HEK293 (cell line): ENCODE measurements at regions not wholly inside any gene's neighbourhood (a gene's known extent, or its start where the extent isn't known, plus 50 kb on each side); places are given as distances from the start of the nearest gene placed in this dataset.

Source experiments
- BCL11A ChIP-seq: fragments of 450-650 bp; formaldehyde crosslinking; IDR thresholded peaks from 2 replicates; pipeline ENCODE4 v1.5.1; 2016; ENCODE audit warnings: low read depth, missing biosample characterization, missing genetic modification characterization
- EGR2 ChIP-seq: fragments of 450-650 bp; formaldehyde crosslinking; IDR thresholded peaks from 2 replicates; pipeline ENCODE4 v1.5.1; 2016; ENCODE audit warnings: low read depth, missing biosample characterization, missing genetic modification characterization
- IKZF3 ChIP-seq: fragments of 450-650 bp; IDR thresholded peaks from 2 replicates; pipeline ENCODE4 v1.5.0; 2018; ENCODE audit warnings: missing biosample characterization, mild to moderate bottlenecking, missing genetic modification characterization, moderate library complexity
- KLF1 ChIP-seq: fragments of 450-650 bp; formaldehyde crosslinking; IDR thresholded peaks from 2 replicates; pipeline ENCODE4 v1.5.1; 2016; ENCODE audit warnings: missing biosample characterization, missing genetic modification characterization
- PRDM1 ChIP-seq: fragments of 450-650 bp; formaldehyde crosslinking; IDR thresholded peaks from 2 replicates; pipeline ENCODE4; 2016; ENCODE audit warnings: missing biosample characterization, missing genetic modification characterization
- SP2 ChIP-seq: fragments of 450-650 bp; formaldehyde crosslinking; IDR thresholded peaks from 2 replicates; pipeline ENCODE4 v1.5.1; 2016; ENCODE audit warnings: missing biosample characterization, missing genetic modification characterization
- TRIM28 ChIP-seq: IDR thresholded peaks from 2 replicates; pipeline ENCODE4 v1.6.1; 2011; ENCODE audit warnings: low read length, control low read depth, borderline replicate concordance
- YY1 ChIP-seq: fragments of 450-650 bp; formaldehyde crosslinking; IDR thresholded peaks from 2 replicates; pipeline ENCODE4 v1.5.1; 2018; ENCODE audit warnings: missing biosample characterization, missing genetic modification characterization
- ZBTB1 ChIP-seq: fragments of 450-650 bp; formaldehyde crosslinking; IDR thresholded peaks from 2 replicates; pipeline ENCODE4 v1.5.1; 2016; ENCODE audit warnings: missing biosample characterization, missing genetic modification characterization
- ZBTB7A ChIP-seq: fragments of 450-650 bp; formaldehyde crosslinking; IDR thresholded peaks from 2 replicates; pipeline ENCODE4 v1.5.1; 2016; ENCODE audit warnings: low read depth, missing biosample characterization, missing genetic modification characterization
- ZNF114 ChIP-seq: fragments of 450-650 bp; formaldehyde crosslinking; IDR thresholded peaks from 2 replicates; pipeline ENCODE4 v1.5.0; 2017; ENCODE audit warnings: missing biosample characterization, missing genetic modification characterization
- ZNF19 ChIP-seq: fragments of 450-650 bp; formaldehyde crosslinking; IDR thresholded peaks from 2 replicates; pipeline ENCODE4; 2016; ENCODE audit warnings: missing biosample characterization, missing genetic modification characterization, low read depth
- ZNF211 ChIP-seq: fragments of 450-650 bp; formaldehyde crosslinking; IDR thresholded peaks from 2 replicates; pipeline ENCODE4 v1.5.1; 2016; ENCODE audit warnings: low read depth, missing biosample characterization, missing genetic modification characterization
- ZNF214 ChIP-seq: fragments of 450-650 bp; formaldehyde crosslinking; IDR thresholded peaks from 2 replicates; pipeline ENCODE4 v1.5.1; 2017; ENCODE audit warnings: missing biosample characterization, mild to moderate bottlenecking, missing genetic modification characterization, borderline replicate concordance
- ZNF302 ChIP-seq: fragments of 450-650 bp; formaldehyde crosslinking; IDR thresholded peaks from 2 replicates; pipeline ENCODE4 v1.5.1; 2016; ENCODE audit warnings: missing biosample characterization, missing genetic modification characterization, low read depth
- ZNF37A ChIP-seq: fragments of 450-650 bp; IDR thresholded peaks from 2 replicates; pipeline ENCODE4 v1.5.1; 2018; ENCODE audit warnings: missing biosample characterization, missing genetic modification characterization
- ZNF555 ChIP-seq: fragments of 450-650 bp; formaldehyde crosslinking; conservative IDR thresholded peaks from 2 replicates; pipeline ENCODE4 v1.5.1; 2017; ENCODE audit warnings: missing biosample characterization, mild to moderate bottlenecking, missing genetic modification characterization, inconsistent platforms
- ZNF624 ChIP-seq: fragments of 450-650 bp; formaldehyde crosslinking; IDR thresholded peaks from 2 replicates; pipeline ENCODE4 v1.5.1; 2017; ENCODE audit warnings: missing biosample characterization, missing genetic modification characterization
- ZNF654 ChIP-seq: fragments of 450-650 bp; formaldehyde crosslinking; IDR thresholded peaks from 2 replicates; pipeline ENCODE4 v1.5.1; 2016; ENCODE audit warnings: low read depth, missing biosample characterization, missing genetic modification characterization
- ZNF701 ChIP-seq: fragments of 450-650 bp; formaldehyde crosslinking; IDR thresholded peaks from 2 replicates; pipeline ENCODE4 v1.5.1; 2016; ENCODE audit warnings: missing biosample characterization, missing genetic modification characterization
- ZNF76 ChIP-seq: fragments of 450-650 bp; formaldehyde crosslinking; IDR thresholded peaks from 2 replicates; pipeline ENCODE4; 2016; ENCODE audit warnings: low read depth, missing biosample characterization, missing genetic modification characterization, borderline replicate concordance
- TF ChIP-seq, protein P1 (sequence below): fragments of 450-650 bp; formaldehyde crosslinking; IDR thresholded peaks from 2 replicates; pipeline ENCODE4 v1.5.1; 2017; ENCODE audit warnings: missing biosample characterization, missing genetic modification characterization
- TF ChIP-seq, protein P2 (sequence below): fragments of 450-650 bp; formaldehyde crosslinking; IDR thresholded peaks from 2 replicates; pipeline ENCODE4 v1.5.1; 2016; ENCODE audit warnings: missing biosample characterization, missing genetic modification characterization
- TF ChIP-seq, protein P3 (sequence below): fragments of 450-650 bp; IDR thresholded peaks from 2 replicates; pipeline ENCODE4 v1.5.1; 2018; ENCODE audit warnings: missing biosample characterization, mild to moderate bottlenecking, missing genetic modification characterization
- TF ChIP-seq, protein P4 (sequence below): fragments of 450-650 bp; formaldehyde crosslinking; IDR thresholded peaks from 2 replicates; pipeline ENCODE4 v1.5.1; 2016; ENCODE audit warnings: missing biosample characterization, missing genetic modification characterization
- TF ChIP-seq, protein P5 (sequence below): fragments of 450-650 bp; formaldehyde crosslinking; IDR thresholded peaks from 2 replicates; pipeline ENCODE4 v1.5.1; 2016; ENCODE audit warnings: missing biosample characterization, missing genetic modification characterization
- TF ChIP-seq, protein P6 (sequence below): fragments of 450-650 bp; formaldehyde crosslinking; IDR thresholded peaks from 2 replicates; pipeline ENCODE4 v1.5.1; 2016; ENCODE audit warnings: missing biosample characterization, missing genetic modification characterization
- TF ChIP-seq, protein P7 (sequence below): fragments of 450-650 bp; formaldehyde crosslinking; IDR thresholded peaks from 2 replicates; pipeline ENCODE4 v1.5.1; 2017; ENCODE audit warnings: missing biosample characterization, missing genetic modification characterization

DNA sequence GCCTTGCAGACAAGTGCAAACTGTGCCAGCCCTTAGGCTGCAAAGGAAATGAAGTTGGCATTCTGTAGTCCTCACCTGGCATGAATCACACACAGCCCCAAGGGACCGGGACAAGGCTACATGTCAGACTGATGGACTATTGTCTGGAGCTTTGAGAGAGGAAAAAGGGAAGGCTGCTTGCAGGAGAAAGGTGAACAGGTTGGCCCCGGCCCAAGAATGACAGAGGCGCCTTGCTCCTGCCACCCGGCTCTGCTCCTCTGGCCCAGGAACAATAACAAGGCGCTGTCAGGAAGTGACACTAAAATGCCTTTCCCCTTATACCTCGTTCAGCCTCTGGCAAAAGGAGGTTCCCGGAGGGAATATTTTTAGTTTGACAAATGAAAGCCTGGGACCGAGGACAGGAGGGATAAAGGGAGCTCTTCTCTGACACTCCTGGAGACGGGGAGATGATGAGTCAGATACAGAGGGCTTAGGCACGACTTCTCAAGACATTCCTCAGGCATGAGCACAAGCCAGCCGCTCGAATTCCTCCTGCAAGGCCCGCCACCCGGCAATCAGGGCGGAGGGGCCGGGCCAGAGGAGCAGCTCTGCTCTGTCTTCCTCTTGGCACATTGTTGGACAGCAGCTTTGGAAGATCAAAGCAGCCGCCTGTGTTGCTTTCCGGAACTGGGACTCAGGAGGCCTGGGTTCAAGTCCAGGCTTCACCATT is 105.8 kb downstream of the NOG start (continued):
- TF ChIP-seq ZBTB7A = no peak
- no peak; the same call in 1 of the 2 replicates for TF ChIP-seq SP2
- no peak for TF ChIP-seq ZNF624 (tag by site-specific recombination)
- TF ChIP-seq ZNF701 (tag by site-specific recombination) = no peak
- no peak for TF ChIP-seq ZNF19 (tag by site-specific recombination)
- TF ChIP-seq, protein P1, sequence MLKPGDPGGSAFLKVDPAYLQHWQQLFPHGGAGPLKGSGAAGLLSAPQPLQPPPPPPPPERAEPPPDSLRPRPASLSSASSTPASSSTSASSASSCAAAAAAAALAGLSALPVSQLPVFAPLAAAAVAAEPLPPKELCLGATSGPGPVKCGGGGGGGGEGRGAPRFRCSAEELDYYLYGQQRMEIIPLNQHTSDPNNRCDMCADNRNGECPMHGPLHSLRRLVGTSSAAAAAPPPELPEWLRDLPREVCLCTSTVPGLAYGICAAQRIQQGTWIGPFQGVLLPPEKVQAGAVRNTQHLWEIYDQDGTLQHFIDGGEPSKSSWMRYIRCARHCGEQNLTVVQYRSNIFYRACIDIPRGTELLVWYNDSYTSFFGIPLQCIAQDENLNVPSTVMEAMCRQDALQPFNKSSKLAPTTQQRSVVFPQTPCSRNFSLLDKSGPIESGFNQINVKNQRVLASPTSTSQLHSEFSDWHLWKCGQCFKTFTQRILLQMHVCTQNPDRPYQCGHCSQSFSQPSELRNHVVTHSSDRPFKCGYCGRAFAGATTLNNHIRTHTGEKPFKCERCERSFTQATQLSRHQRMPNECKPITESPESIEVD (tag by site-specific recombination) = no peak
- no peak for TF ChIP-seq EGR2 (tag by site-specific recombination)
- TF ChIP-seq, protein P2, sequence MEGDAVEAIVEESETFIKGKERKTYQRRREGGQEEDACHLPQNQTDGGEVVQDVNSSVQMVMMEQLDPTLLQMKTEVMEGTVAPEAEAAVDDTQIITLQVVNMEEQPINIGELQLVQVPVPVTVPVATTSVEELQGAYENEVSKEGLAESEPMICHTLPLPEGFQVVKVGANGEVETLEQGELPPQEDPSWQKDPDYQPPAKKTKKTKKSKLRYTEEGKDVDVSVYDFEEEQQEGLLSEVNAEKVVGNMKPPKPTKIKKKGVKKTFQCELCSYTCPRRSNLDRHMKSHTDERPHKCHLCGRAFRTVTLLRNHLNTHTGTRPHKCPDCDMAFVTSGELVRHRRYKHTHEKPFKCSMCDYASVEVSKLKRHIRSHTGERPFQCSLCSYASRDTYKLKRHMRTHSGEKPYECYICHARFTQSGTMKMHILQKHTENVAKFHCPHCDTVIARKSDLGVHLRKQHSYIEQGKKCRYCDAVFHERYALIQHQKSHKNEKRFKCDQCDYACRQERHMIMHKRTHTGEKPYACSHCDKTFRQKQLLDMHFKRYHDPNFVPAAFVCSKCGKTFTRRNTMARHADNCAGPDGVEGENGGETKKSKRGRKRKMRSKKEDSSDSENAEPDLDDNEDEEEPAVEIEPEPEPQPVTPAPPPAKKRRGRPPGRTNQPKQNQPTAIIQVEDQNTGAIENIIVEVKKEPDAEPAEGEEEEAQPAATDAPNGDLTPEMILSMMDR = no peak
- TF ChIP-seq, protein P3, sequence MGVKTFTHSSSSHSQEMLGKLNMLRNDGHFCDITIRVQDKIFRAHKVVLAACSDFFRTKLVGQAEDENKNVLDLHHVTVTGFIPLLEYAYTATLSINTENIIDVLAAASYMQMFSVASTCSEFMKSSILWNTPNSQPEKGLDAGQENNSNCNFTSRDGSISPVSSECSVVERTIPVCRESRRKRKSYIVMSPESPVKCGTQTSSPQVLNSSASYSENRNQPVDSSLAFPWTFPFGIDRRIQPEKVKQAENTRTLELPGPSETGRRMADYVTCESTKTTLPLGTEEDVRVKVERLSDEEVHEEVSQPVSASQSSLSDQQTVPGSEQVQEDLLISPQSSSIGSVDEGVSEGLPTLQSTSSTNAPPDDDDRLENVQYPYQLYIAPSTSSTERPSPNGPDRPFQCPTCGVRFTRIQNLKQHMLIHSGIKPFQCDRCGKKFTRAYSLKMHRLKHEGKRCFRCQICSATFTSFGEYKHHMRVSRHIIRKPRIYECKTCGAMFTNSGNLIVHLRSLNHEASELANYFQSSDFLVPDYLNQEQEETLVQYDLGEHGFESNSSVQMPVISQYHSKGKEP (tag by site-specific recombination) = no peak
- no peak for TF ChIP-seq ZNF37A
- no peak for TF ChIP-seq ZNF76
- no peak for TF ChIP-seq ZNF555 (tag by site-specific recombination)
- TF ChIP-seq, protein P4, sequence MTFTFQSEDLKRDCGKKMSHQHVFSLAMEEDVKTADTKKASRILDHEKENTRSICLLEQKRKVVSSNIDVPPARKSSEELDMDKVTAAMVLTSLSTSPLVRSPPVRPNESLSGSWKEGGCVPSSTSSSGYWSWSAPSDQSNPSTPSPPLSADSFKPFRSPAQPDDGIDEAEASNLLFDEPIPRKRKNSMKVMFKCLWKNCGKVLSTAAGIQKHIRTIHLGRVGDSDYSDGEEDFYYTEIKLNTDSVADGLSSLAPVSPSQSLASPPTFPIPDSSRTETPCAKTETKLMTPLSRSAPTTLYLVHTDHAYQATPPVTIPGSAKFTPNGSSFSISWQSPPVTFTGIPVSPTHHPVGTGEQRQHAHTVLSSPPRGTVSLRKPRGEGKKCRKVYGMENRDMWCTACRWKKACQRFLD (tag by site-specific recombination) = no peak
- no peak for TF ChIP-seq ZNF114 (tag by site-specific recombination)
- no peak for TF ChIP-seq KLF1
- peak; percentile 88 for TF ChIP-seq PRDM1 (tag by site-specific recombination)
- no peak for TF ChIP-seq ZNF654
- TF ChIP-seq YY1 (tag by site-specific recombination) = no peak
- TF ChIP-seq, protein P5, sequence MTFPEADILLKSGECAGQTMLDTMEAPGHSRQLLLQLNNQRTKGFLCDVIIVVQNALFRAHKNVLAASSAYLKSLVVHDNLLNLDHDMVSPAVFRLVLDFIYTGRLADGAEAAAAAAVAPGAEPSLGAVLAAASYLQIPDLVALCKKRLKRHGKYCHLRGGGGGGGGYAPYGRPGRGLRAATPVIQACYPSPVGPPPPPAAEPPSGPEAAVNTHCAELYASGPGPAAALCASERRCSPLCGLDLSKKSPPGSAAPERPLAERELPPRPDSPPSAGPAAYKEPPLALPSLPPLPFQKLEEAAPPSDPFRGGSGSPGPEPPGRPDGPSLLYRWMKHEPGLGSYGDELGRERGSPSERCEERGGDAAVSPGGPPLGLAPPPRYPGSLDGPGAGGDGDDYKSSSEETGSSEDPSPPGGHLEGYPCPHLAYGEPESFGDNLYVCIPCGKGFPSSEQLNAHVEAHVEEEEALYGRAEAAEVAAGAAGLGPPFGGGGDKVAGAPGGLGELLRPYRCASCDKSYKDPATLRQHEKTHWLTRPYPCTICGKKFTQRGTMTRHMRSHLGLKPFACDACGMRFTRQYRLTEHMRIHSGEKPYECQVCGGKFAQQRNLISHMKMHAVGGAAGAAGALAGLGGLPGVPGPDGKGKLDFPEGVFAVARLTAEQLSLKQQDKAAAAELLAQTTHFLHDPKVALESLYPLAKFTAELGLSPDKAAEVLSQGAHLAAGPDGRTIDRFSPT (tag by site-specific recombination) = no peak
- TF ChIP-seq, protein P6, sequence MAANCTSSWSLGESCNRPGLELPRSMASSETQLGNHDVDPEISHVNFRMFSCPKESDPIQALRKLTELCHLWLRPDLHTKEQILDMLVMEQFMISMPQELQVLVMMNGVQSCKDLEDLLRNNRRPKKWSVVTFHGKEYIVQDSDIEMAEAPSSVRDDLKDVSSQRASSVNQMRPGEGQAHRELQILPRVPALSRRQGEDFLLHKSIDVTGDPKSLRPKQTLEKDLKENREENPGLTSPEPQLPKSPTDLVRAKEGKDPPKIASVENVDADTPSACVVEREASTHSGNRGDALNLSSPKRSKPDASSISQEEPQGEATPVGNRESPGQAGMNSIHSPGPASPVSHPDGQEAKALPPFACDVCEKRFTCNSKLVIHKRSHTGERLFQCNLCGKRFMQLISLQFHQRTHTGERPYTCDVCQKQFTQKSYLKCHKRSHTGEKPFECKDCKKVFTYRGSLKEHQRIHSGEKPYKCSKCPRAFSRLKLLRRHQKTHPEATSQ (tag by site-specific recombination) = no peak
- no peak for TF ChIP-seq ZNF302 (tag by site-specific recombination)
- 0 out of 2 replicates have a peak, but pooled peaks have one; percentile 13 for TF ChIP-seq IKZF3
- no peak for TF ChIP-seq TRIM28
- TF ChIP-seq ZNF214 = no peak
- no peak for TF ChIP-seq ZBTB1
- TF ChIP-seq, protein P7, sequence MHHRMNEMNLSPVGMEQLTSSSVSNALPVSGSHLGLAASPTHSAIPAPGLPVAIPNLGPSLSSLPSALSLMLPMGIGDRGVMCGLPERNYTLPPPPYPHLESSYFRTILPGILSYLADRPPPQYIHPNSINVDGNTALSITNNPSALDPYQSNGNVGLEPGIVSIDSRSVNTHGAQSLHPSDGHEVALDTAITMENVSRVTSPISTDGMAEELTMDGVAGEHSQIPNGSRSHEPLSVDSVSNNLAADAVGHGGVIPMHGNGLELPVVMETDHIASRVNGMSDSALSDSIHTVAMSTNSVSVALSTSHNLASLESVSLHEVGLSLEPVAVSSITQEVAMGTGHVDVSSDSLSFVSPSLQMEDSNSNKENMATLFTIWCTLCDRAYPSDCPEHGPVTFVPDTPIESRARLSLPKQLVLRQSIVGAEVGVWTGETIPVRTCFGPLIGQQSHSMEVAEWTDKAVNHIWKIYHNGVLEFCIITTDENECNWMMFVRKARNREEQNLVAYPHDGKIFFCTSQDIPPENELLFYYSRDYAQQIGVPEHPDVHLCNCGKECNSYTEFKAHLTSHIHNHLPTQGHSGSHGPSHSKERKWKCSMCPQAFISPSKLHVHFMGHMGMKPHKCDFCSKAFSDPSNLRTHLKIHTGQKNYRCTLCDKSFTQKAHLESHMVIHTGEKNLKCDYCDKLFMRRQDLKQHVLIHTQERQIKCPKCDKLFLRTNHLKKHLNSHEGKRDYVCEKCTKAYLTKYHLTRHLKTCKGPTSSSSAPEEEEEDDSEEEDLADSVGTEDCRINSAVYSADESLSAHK = no peak
- no peak for TF ChIP-seq BCL11A (tag by site-specific recombination)
- TF ChIP-seq ZNF211 (tag by site-specific recombination) = no peak
